ENCODE measurements at regions not wholly inside any gene's neighbourhood (a gene's known extent, or its start where the extent isn't known, plus 50 kb on each side); places are given as distances from the start of the nearest gene placed in this dataset.

DNA sequence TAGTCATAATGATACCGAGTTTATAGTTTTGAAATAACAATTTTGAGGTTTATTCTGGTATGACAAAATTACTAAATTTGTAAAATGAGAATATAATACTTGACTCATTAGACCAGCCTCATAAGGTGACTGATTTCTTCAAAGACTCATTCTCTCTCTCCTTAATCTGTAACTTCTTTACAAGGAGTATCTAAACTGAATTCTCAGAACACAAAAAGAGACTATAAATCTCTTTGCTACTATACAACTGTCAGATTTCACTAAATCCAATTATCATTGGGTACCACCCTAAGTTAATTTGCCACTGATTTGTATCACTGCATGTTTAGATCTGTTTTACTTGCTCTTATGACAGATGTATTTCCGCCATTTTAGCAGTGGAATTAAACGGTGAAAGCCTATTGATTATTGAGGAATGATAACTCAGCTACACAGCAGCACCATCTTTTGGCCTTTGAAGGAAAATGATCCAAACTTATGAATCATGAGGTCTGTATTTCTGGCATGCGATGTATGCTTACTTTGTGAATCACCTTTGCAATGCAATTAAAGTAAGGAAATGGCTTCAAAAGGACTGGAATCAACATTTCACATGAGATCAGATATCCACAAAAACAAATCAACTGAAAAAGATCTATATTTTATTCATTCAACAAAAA lies 161.2 kb downstream of the RERGL start:
- no peak overlapping the region for H3K9ac ChIP-seq (ENCODE audit: insufficient read depth in 1 of 2, low read depth in 2 of 2, low read length in 2 of 2)
- H3K9me3 ChIP-seq (replicated peaks; ENCODE audit: control insufficient read depth, insufficient read depth, low read depth, low read length) = no peaks in the 10 kb centered on the region
- FAIRE-seq = no peak
- no peaks in the 10 kb centered on the region for H3K27me3 ChIP-seq (ENCODE audit: control insufficient read depth in 2 of 2, insufficient read depth in 2 of 2, low read length in 2 of 2)
- no peaks in the 10 kb centered on the region for H3K79me2 ChIP-seq (ENCODE audit: control insufficient read depth, insufficient read depth, low read length)
- H3K9me1 ChIP-seq (ENCODE audit: control insufficient read depth, insufficient read depth, low read length) = no peaks in the 10 kb centered on the region
- ChIA-PET POLR2A (no interaction called here), CTCF (ENCODE audit: low intra/inter-chr PET ratio) (no interaction called here)
- H2AFZ ChIP-seq (ENCODE audit: low read depth, low read length) = no peak overlapping the region
- no peaks in the 10 kb centered on the region for H3K36me3 ChIP-seq (ENCODE audit: control insufficient read depth, insufficient read depth, low read length)
- BruUV-seq (replicated peaks) = no TSS peak
- no peaks in the 10 kb centered on the region for H3K4me1 ChIP-seq (replicated peaks in 1 of 2; ENCODE audit: control insufficient read depth in 2 of 2, insufficient read depth in 2 of 2, low read length in 2 of 2)
- no peak overlapping the region for H3K27ac ChIP-seq (ENCODE audit: extremely low read depth, low read depth, low read length)
- in situ Hi-C loops (cut with MboI) (no loop called here), intact Hi-C loops (cut with micrococcal nuclease) (no loop called here)
- TF ChIP-seq CC2D1A (IDR thresholded peaks at IDR 0.05) (no peak), ESRRB (CRISPR knock-in tag; IDR thresholded peaks at IDR 0.05; ENCODE audit: borderline replicate concordance) (no peak), KLF13 (tag; IDR thresholded peaks at IDR 0.05; ENCODE audit: borderline replicate concordance, low read depth) (no peak), LEF1 (IDR thresholded peaks at IDR 0.05) (no peak), ZBTB7A (IDR thresholded peaks at IDR 0.05; ENCODE audit: borderline replicate concordance, control insufficient read depth, low read depth, low read length) (no peak), RB1 (IDR thresholded peaks at IDR 0.05; ENCODE audit: low read depth) (no peak), CBFA2T3 (IDR thresholded peaks at IDR 0.05) (no peak), SNRNP70 (optimal IDR thresholded peaks at IDR 0.05; ENCODE audit: low read depth, low read length) (no peak)
- TF ChIP-seq, protein P1, sequence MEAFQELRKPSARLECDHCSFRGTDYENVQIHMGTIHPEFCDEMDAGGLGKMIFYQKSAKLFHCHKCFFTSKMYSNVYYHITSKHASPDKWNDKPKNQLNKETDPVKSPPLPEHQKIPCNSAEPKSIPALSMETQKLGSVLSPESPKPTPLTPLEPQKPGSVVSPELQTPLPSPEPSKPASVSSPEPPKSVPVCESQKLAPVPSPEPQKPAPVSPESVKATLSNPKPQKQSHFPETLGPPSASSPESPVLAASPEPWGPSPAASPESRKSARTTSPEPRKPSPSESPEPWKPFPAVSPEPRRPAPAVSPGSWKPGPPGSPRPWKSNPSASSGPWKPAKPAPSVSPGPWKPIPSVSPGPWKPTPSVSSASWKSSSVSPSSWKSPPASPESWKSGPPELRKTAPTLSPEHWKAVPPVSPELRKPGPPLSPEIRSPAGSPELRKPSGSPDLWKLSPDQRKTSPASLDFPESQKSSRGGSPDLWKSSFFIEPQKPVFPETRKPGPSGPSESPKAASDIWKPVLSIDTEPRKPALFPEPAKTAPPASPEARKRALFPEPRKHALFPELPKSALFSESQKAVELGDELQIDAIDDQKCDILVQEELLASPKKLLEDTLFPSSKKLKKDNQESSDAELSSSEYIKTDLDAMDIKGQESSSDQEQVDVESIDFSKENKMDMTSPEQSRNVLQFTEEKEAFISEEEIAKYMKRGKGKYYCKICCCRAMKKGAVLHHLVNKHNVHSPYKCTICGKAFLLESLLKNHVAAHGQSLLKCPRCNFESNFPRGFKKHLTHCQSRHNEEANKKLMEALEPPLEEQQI (IDR thresholded peaks at IDR 0.05) = no peak
- TF ChIP-seq, protein P2, sequence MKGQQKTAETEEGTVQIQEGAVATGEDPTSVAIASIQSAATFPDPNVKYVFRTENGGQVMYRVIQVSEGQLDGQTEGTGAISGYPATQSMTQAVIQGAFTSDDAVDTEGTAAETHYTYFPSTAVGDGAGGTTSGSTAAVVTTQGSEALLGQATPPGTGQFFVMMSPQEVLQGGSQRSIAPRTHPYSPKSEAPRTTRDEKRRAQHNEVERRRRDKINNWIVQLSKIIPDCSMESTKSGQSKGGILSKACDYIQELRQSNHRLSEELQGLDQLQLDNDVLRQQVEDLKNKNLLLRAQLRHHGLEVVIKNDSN (CRISPR knock-in tag; IDR thresholded peaks at IDR 0.05) = no peak
- DNase-seq (ENCODE audit: extremely low read depth in 1 of 4, low spot score in 3 of 4) = no peak
- H3K4me2 ChIP-seq (ENCODE audit: insufficient read depth, low read length) = no peak overlapping the region
- H3K4me3 ChIP-seq = no peak overlapping the region
- WGBS (ENCODE audit: insufficient coverage, low coverage, missing lambda C conversion rate) = 5% methylated on average over 4 of the region's 4 CpGs
- ATAC-seq = no peak
- no peaks in the 10 kb centered on the region for H4K20me1 ChIP-seq (replicated peaks; ENCODE audit: control insufficient read depth, insufficient read depth, low read length)
